ENCODE measurements at regions not wholly inside any gene's neighbourhood (a gene's known extent, or its start where the extent isn't known, plus 50 kb on each side); places are given as distances from the start of the nearest gene placed in this dataset.

DNA sequence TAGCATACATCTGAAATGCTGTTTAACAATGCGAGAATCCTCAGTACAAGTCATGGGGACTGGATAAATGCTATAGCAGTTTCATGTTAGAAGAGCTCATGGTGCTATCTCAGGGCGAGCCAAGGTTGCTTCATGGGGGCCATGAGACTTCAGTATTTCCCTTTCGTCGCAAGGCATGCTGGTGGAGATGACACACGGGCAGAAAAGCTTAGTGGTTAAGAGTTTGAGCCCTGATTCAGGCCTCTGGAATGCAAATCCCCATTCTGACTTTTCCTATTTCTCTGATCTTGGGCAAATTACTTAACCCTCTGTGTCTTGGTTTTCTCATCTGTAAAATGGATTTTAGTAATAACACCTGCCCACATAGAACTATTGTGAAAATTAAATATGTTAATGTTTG, 57.4 kb upstream of the EPHA4 start:
- TF ChIP-seq, protein P1, sequence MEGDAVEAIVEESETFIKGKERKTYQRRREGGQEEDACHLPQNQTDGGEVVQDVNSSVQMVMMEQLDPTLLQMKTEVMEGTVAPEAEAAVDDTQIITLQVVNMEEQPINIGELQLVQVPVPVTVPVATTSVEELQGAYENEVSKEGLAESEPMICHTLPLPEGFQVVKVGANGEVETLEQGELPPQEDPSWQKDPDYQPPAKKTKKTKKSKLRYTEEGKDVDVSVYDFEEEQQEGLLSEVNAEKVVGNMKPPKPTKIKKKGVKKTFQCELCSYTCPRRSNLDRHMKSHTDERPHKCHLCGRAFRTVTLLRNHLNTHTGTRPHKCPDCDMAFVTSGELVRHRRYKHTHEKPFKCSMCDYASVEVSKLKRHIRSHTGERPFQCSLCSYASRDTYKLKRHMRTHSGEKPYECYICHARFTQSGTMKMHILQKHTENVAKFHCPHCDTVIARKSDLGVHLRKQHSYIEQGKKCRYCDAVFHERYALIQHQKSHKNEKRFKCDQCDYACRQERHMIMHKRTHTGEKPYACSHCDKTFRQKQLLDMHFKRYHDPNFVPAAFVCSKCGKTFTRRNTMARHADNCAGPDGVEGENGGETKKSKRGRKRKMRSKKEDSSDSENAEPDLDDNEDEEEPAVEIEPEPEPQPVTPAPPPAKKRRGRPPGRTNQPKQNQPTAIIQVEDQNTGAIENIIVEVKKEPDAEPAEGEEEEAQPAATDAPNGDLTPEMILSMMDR (IDR thresholded peaks at IDR 0.05) = no peak
- TF ChIP-seq POLR2A (IDR thresholded peaks at IDR 0.05) = no peak

All from uterus (tissue), 2 donors.